ENCODE measurements at regions not wholly inside any gene's neighbourhood (a gene's known extent, or its start where the extent isn't known, plus 50 kb on each side); places are given as distances from the start of the nearest gene placed in this dataset.

GRCh38 chr2:9769171-9770005, 73.9 kb upstream of the TAF1B start:
- no peak for DNase-seq (ENCODE audit: low read depth, low spot score)

GRCh38 chr2:9770006-9770307, 73.3 kb upstream of the TAF1B start:
- H3K27ac ChIP-seq = no peak overlapping the region
- no peak for DNase-seq (ENCODE audit: low read depth, low spot score)

More at GRCh38 chr2:9769171-9770005, 73.9 kb upstream of the TAF1B start:
- no peak overlapping the region for H3K27ac ChIP-seq

GRCh38 chr2:9770308-9771100, 72.8 kb upstream of the TAF1B start:
- peak; percentile 16 for DNase-seq (ENCODE audit: low read depth, low spot score)
- H3K27ac ChIP-seq = no peak overlapping the region

- no peak overlapping the region for H3K27ac ChIP-seq
- DNase-seq (ENCODE audit: low read depth, low spot score) = no peak
These were observed 72.2 kb upstream of the TAF1B start for GRCh38 chr2:9771101-9771449.

- H3K27ac ChIP-seq = no peak overlapping the region
- no peak for DNase-seq (ENCODE audit: low read depth, low spot score)
These were observed 71.7 kb upstream of the TAF1B start for GRCh38 chr2:9771481-9772017.

GRCh38 chr2:9772035-9772998, 71.0 kb upstream of the TAF1B start:
- DNase-seq (ENCODE audit: low read depth, low spot score) = no peak
- no peak overlapping the region for H3K27ac ChIP-seq

GRCh38 chr2:9772999-9773902, 70.0 kb upstream of the TAF1B start:
- H3K27ac ChIP-seq = no peak overlapping the region
- DNase-seq (ENCODE audit: low read depth, low spot score) = no peak

- DNase-seq (ENCODE audit: low read depth, low spot score) = no peak
- no peak overlapping the region for H3K27ac ChIP-seq
These were observed 69.4 kb upstream of the TAF1B start for GRCh38 chr2:9773903-9774239.

- no peak overlapping the region for H3K27ac ChIP-seq
- DNase-seq (ENCODE audit: low read depth, low spot score) = no peak
These were observed 69.0 kb upstream of the TAF1B start for GRCh38 chr2:9774266-9774665.

- no peak overlapping the region for H3K27ac ChIP-seq
- DNase-seq (ENCODE audit: low read depth, low spot score) = no peak
These were observed 67.9 kb upstream of the TAF1B start for GRCh38 chr2:9775351-9775750.

- no peak for DNase-seq (ENCODE audit: low read depth, low spot score)
- H3K27ac ChIP-seq = no peak overlapping the region
These were observed 67.1 kb upstream of the TAF1B start for GRCh38 chr2:9775999-9776712.

- no peak for DNase-seq (ENCODE audit: low read depth, low spot score)
- no peak overlapping the region for H3K27ac ChIP-seq
These were observed 66.2 kb upstream of the TAF1B start for GRCh38 chr2:9777081-9777480.

GRCh38 chr2:9778012-9778411, 65.3 kb upstream of the TAF1B start:
- DNase-seq (ENCODE audit: low read depth, low spot score) = no peak
- H3K27ac ChIP-seq = no peak overlapping the region

GRCh38 chr2:9778471-9779316, 64.6 kb upstream of the TAF1B start:
- no peak for DNase-seq (ENCODE audit: low read depth, low spot score)
- H3K27ac ChIP-seq = no peak overlapping the region

GRCh38 chr2:9779596-9780264, 63.5 kb upstream of the TAF1B start:
- no peak overlapping the region for H3K27ac ChIP-seq
- DNase-seq (ENCODE audit: low read depth, low spot score) = no peak

GRCh38 chr2:9780368-9781130, 62.7 kb upstream of the TAF1B start:
- no peak for DNase-seq (ENCODE audit: low read depth, low spot score)

GRCh38 chr2:9781252-9781651, 62.0 kb upstream of the TAF1B start:
- peak; percentile 90 for DNase-seq (ENCODE audit: low read depth, low spot score)
- H3K27ac ChIP-seq = peak overlapping the region; percentile 49

More at GRCh38 chr2:9780368-9781130, 62.7 kb upstream of the TAF1B start:
- peak overlapping the region; percentile 49 for H3K27ac ChIP-seq

Data from epithelial cell of prostate (primary cell).